ENCODE measurements at regions not wholly inside any gene's neighbourhood (a gene's known extent, or its start where the extent isn't known, plus 50 kb on each side); places are given as distances from the start of the nearest gene placed in this dataset.
A peak's percentile ranks its signal among the peaks of the same experiment; 100 is the strongest.

DNA sequence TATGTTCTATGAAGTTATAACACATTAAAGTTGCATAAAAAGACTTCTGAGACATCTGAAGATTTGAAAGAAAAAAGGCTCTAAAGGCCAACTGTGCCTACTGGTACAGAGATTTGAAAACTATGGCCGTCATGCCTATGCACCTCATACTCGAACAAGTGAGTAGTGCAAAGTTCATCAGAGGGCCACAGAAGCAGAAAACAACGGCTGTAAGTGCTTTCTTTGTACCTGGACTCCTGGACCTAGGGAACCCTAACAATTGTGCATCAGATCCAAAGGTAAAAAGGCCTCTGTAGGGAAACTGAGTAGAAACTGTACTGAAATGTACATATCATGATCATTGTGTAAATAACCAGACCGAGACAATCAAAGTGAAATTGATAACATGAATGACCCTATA is 230.4 kb upstream of the CHST9 start:
- Histone ChIP-seq H3K36me3 (replicated peaks) (no peaks in the 10 kb centered on the region), H3K27ac (no peak overlapping the region), H3K27me3 (replicated peaks) (no peaks in the 10 kb centered on the region), H3K4me3 (ENCODE audit: low read depth, low read length) (no peak overlapping the region)
- no peak for DNase-seq
- TF ChIP-seq, protein P1, sequence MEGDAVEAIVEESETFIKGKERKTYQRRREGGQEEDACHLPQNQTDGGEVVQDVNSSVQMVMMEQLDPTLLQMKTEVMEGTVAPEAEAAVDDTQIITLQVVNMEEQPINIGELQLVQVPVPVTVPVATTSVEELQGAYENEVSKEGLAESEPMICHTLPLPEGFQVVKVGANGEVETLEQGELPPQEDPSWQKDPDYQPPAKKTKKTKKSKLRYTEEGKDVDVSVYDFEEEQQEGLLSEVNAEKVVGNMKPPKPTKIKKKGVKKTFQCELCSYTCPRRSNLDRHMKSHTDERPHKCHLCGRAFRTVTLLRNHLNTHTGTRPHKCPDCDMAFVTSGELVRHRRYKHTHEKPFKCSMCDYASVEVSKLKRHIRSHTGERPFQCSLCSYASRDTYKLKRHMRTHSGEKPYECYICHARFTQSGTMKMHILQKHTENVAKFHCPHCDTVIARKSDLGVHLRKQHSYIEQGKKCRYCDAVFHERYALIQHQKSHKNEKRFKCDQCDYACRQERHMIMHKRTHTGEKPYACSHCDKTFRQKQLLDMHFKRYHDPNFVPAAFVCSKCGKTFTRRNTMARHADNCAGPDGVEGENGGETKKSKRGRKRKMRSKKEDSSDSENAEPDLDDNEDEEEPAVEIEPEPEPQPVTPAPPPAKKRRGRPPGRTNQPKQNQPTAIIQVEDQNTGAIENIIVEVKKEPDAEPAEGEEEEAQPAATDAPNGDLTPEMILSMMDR (IDR thresholded peaks at IDR 0.05; ENCODE audit: low read depth, low read length, missing control alignments), result no peak
- in situ Hi-C loops (cut with HindIII; ENCODE audit: low pct_ligation_motif_present, low sequenced_read_pairs), result no loop called here

- no peak overlapping the region for H3K4me3 ChIP-seq (ENCODE audit: low read depth, low read length)
- no peaks in the 10 kb centered on the region for H3K27me3 ChIP-seq (replicated peaks)
- TF ChIP-seq, protein P1 (IDR thresholded peaks at IDR 0.05; ENCODE audit: low read depth, low read length, missing control alignments), result no peak
- no peaks in the 10 kb centered on the region for H3K36me3 ChIP-seq (replicated peaks)
- no peak overlapping the region for H3K27ac ChIP-seq
- DNase-seq, result no peak
- in situ Hi-C loops (cut with HindIII; ENCODE audit: low pct_ligation_motif_present, low sequenced_read_pairs), result no loop called here
These were observed 229.6 kb upstream of the CHST9 start for GRCh38 chr18:27414682-27415081.

DNA sequence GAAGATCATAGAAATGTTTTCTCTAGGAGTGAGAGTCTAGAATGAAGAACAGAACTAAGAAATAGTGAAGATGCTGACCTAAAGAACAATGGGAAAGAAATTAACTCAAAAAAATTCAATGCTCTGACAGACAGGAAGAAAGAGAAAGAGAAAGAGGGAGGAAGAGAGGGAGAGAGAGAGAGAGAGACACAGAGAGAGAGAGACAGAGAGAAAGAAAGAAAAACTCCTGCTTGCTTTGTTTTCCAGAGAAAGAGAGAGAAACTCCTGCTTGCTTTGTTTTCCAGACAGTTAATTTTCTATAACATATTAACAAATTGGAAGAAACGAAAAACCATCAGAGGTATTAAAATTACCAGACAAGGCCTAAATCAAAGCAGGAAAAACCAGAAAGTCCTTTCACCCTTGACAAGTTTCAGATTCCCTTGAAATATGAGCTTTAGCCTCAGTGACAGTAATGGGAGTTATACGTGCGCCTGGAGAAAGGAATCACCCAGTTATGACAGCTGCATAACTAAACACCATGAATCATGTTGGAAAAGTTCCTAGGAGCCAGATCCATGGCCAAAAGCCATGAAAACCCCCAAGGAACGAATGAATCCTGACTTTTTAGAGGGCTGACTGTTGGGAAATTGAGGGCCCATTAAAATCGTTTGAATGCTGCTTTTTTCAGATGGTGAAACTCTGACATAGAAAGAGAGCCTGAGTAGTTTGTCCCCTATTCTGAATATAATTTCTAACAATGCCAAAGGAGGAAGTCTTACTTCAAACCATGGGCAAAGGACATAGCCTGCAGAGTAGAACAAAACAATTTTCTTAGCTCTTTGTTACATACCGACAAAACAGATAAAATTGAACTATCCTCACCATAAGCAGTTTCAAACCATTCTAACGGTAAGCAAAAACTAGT is 228.6 kb upstream of the CHST9 start:
- Histone ChIP-seq H3K36me3 (replicated peaks) (no peaks in the 10 kb centered on the region), H3K27ac (no peak overlapping the region), H3K4me3 (ENCODE audit: low read depth, low read length) (no peak overlapping the region), H3K27me3 (replicated peaks) (no peaks in the 10 kb centered on the region)
- TF ChIP-seq, protein P1 (IDR thresholded peaks at IDR 0.05; ENCODE audit: low read depth, low read length, missing control alignments), result no peak
- peak; percentile 5 for DNase-seq
- in situ Hi-C loops (cut with HindIII; ENCODE audit: low pct_ligation_motif_present, low sequenced_read_pairs), result no loop called here

GRCh38 chr18:27412556-27412955 is 227.4 kb upstream of the CHST9 start:
- Histone ChIP-seq H3K27ac (no peak overlapping the region), H3K27me3 (replicated peaks) (no peaks in the 10 kb centered on the region), H3K36me3 (replicated peaks) (no peaks in the 10 kb centered on the region), H3K4me3 (ENCODE audit: low read depth, low read length) (no peak overlapping the region)
- in situ Hi-C loops (cut with HindIII; ENCODE audit: low pct_ligation_motif_present, low sequenced_read_pairs), result no loop called here
- TF ChIP-seq, protein P1 (IDR thresholded peaks at IDR 0.05; ENCODE audit: low read depth, low read length, missing control alignments), result no peak
- DNase-seq, result no peak

- Histone ChIP-seq H3K36me3 (replicated peaks) (no peaks in the 10 kb centered on the region), H3K27ac (no peak overlapping the region), H3K27me3 (replicated peaks) (no peaks in the 10 kb centered on the region), H3K4me3 (ENCODE audit: low read depth, low read length) (no peak overlapping the region)
- DNase-seq, result no peak
- in situ Hi-C loops (cut with HindIII; ENCODE audit: low pct_ligation_motif_present, low sequenced_read_pairs), result no loop called here
- TF ChIP-seq, protein P1 (IDR thresholded peaks at IDR 0.05; ENCODE audit: low read depth, low read length, missing control alignments), result no peak
These were observed 226.8 kb upstream of the CHST9 start for GRCh38 chr18:27411911-27412310.

Data from brain microvascular endothelial cell (primary cell).